NB4 (cell line): ENCODE measurements at regions not wholly inside any gene's neighbourhood (a gene's known extent, or its start where the extent isn't known, plus 50 kb on each side); places are given as distances from the start of the nearest gene placed in this dataset.
"Not testable (repeated sequence)": the region's sequence is repeated elsewhere in the genome, so short reads cannot be mapped to it uniquely, and the experiment has no call there.

Source experiments
- DNase-seq: peaks from one replicate; pipeline ENCODE4 v3.0.0; 2010; ENCODE audit warnings: low read depth
- H3K4me3 ChIP-seq: one replicate; pipeline ENCODE4 v1.5.1; 2011; ENCODE audit warnings: mild to moderate bottlenecking, low read depth, low read length, moderate library complexity
- MYC ChIP-seq: IDR thresholded peaks from 2 replicates; pipeline ENCODE4 v1.6.1; 2011; ENCODE audit warnings: low read depth, low read length
- POLR2A ChIP-seq: IDR thresholded peaks from 2 replicates; pipeline ENCODE4 v1.6.1; 2011; ENCODE audit warnings: mild to moderate bottlenecking; ENCODE audit not compliant: insufficient read length; ENCODE audit errors: extremely low read depth
- TF ChIP-seq, protein P1 (sequence below): IDR thresholded peaks from one replicate; pipeline ENCODE4 v1.5.1; 2012; ENCODE audit warnings: low read depth, low read length
- TF ChIP-seq, protein P2 (sequence below): IDR thresholded peaks from 2 replicates; pipeline ENCODE4 v1.6.1; 2011; ENCODE audit warnings: low read depth, low read length

DNA sequence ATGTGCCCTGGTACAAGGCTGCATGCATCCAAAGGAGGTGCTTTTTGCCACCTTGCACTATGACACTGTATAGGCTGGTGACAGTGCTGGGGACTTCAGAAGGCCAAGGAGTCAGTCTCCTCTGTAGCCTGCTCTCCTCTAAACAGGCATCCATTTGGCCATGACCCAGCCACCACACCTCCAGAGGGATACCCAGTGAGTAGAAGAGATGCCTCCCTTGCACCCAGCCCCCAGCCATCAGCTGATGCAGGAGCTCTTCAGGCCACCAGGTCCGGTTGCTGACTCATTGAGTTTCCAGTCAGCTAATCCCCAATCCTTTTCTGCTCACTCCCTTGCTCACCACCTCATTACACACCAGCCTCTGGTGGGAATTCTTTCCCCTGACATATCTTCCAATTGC is 99.8 kb downstream of the PJA1 start:
- H3K4me3 ChIP-seq: no peak overlapping the region
- TF ChIP-seq POLR2A (no peak), MYC (no peak)
- TF ChIP-seq, protein P1, sequence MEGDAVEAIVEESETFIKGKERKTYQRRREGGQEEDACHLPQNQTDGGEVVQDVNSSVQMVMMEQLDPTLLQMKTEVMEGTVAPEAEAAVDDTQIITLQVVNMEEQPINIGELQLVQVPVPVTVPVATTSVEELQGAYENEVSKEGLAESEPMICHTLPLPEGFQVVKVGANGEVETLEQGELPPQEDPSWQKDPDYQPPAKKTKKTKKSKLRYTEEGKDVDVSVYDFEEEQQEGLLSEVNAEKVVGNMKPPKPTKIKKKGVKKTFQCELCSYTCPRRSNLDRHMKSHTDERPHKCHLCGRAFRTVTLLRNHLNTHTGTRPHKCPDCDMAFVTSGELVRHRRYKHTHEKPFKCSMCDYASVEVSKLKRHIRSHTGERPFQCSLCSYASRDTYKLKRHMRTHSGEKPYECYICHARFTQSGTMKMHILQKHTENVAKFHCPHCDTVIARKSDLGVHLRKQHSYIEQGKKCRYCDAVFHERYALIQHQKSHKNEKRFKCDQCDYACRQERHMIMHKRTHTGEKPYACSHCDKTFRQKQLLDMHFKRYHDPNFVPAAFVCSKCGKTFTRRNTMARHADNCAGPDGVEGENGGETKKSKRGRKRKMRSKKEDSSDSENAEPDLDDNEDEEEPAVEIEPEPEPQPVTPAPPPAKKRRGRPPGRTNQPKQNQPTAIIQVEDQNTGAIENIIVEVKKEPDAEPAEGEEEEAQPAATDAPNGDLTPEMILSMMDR: no peak
- TF ChIP-seq, protein P2, sequence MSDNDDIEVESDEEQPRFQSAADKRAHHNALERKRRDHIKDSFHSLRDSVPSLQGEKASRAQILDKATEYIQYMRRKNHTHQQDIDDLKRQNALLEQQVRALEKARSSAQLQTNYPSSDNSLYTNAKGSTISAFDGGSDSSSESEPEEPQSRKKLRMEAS: no peak
- no peak for DNase-seq

DNA sequence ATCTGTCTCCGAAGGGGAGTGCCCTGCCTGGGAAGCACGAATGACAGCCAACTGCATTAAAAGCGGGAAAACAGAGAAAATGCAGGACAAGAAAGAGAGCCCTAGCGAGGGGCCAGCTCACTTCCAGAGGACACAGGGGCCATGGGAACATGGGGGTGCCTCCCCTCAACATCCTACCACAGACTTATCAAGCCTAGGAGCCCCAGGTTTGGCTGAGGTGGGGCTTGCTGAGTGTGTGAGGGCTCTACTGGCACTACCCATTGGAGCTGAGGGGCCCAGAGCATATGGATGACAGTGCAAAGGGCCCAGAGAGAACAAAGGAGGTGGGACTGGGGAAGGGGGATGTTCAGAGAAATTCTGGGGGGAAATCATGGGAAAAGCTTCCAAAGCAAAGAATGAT is 101.8 kb downstream of the PJA1 start:
- TF ChIP-seq POLR2A (no peak), MYC (no peak)
- TF ChIP-seq, protein P2: no peak
- TF ChIP-seq, protein P1: no peak
- no peak for DNase-seq
- no peak overlapping the region for H3K4me3 ChIP-seq

DNA sequence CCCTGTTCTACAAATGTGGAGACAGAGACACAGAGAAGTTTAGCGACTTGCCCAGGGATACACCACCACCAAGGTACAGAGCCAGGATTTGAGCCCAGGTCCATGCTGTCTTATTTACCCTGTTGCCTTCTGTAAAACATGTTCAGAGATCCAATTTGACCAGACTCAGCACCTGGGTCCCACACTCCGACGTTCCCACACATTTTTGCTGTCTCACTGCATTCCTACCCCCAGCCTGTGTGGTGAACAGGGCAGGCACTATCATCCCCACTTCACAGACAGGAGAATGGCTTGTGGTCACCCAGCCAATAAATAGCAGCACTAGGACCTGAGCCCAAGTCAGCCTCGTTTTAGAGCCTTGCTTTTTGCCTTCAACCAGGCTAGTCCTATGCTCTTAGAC is 102.8 kb downstream of the PJA1 start:
- TF ChIP-seq, protein P1: no peak
- TF ChIP-seq, protein P2: no peak
- TF ChIP-seq MYC (no peak), POLR2A (no peak)
- DNase-seq: no peak
- H3K4me3 ChIP-seq: no peak overlapping the region

DNA sequence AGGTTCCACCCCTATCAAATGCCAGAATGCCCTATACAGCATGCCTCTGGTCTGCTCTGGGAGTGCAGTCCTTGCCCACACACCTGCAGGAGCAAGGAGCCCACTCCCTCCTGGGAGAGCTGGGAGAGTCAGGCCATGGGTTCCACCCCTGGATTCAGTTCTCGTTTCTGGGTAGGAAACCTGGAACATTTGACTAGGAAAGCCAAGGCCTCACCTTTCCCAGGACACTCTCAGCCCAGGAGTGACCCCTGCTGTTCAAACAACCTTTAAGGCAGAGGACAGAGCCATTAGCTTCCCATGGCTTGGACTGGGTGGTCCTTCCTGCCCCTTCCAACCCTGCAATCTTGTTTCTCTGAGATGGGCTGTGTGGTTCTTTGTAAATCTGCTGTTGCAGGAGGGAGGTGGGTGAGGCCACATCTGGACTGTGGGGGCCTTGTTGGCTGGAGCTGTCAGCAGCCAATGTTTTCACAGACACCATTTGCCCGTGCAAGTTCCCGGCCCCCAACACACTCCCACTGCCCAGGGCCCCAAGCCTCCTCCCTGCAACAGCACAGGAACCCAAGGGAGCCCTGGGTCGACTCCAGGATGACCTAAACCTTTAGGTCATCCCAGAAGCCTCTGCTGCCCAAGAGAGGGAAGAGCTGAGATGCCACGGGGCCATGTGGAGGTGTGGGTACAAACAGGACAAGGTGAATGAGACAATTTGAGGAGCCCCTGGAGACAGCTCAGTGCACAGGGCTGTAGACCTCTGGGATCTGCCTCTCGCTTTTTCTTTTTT is 104.4 kb downstream of the PJA1 start:
- no peak overlapping the region for H3K4me3 ChIP-seq
- DNase-seq: peak; percentile 4
- TF ChIP-seq MYC (no peak), POLR2A (no peak)
- TF ChIP-seq, protein P1: no peak
- TF ChIP-seq, protein P2: no peak

GRCh38 chrX:69055193-69055592 is 110.1 kb downstream of the PJA1 start:
- TF ChIP-seq, protein P2: no peak
- TF ChIP-seq MYC: no peak
- no peak for TF ChIP-seq POLR2A
- TF ChIP-seq, protein P1: no peak
- DNase-seq: no peak
- H3K4me3 ChIP-seq: no peak overlapping the region

- not testable (repeated sequence) for H3K4me3 ChIP-seq, DNase-seq
These were observed 110.8 kb downstream of the PJA1 start for GRCh38 chrX:69054497-69054896.
